HepG2 (cell line): ENCODE measurements at regions not wholly inside any gene's neighbourhood (a gene's known extent, or its start where the extent isn't known, plus 50 kb on each side); places are given as distances from the start of the nearest gene placed in this dataset.

Source experiments
- ATAC-seq: fragments of 200-7000 bp; cut with Tn5 transposase; 3 replicates; pipeline ENCODE4 v1.9.1; 2020; ENCODE audit warnings: mild to moderate bottlenecking, moderate library complexity
- BruUV-seq: library from RNA; stranded (reverse); fragments of 400-500 nt; replicated peaks from 2 replicates; lab custom pipeline; 2021; lab: Mats Ljungman, UMichigan
- CTCF ChIA-PET: fragments of 300-600 bp; formaldehyde crosslinking; extraction: SDS; loops from one replicate; lab custom pipeline; 2021; ENCODE audit warnings: low total read pairs, inconsistent platforms, low intra/inter-chr PET ratio; lab: Yijun Ruan, JAX
- POLR2A ChIA-PET: fragments of 350-600 bp; sonication (Branson Sonifier 250); formaldehyde crosslinking; loops from one replicate; lab custom pipeline; 2020; ENCODE audit warnings: antibody characterized with exemption, inconsistent platforms; lab: Yijun Ruan, JAX
- DNase-seq: peaks from one replicate; pipeline ENCODE4 v3.0.0-alpha.2; 2015; ENCODE audit warnings: low spot score
- FAIRE-seq: peaks from 3 replicates; lab custom pipeline; 2011; peaks lifted over from hg19 to GRCh38; lab: Jason Lieb, UNC
- H2AFZ ChIP-seq: one replicate; pipeline ENCODE4 v1.6.1; 2011; ENCODE audit warnings: low read length, inconsistent platforms
- H3K27ac ChIP-seq: fragments of 300-600 bp; 3 replicates; pipeline ENCODE4 v1.8.0; 2011; ENCODE audit warnings: mixed run types, mild to moderate bottlenecking, mixed read lengths, low read length, inconsistent platforms; ENCODE audit not compliant: insufficient read depth; ENCODE audit errors: extremely low read length
- H3K27me3 ChIP-seq, 2 experiments: fragments of 200-600 bp in 1 of 2; 2 replicates in 1 of 2; 3 replicates in 1 of 2; pipeline versions ENCODE4 v1.6.0 to v1.8.0; 2011; ENCODE audit warnings: low read length in 2 of 2, mild to moderate bottlenecking in 2 of 2, moderate library complexity in 2 of 2, inconsistent platforms in 1 of 2; ENCODE audit not compliant: insufficient read depth in 2 of 2, control insufficient read depth in 1 of 2
- H3K36me3 ChIP-seq, 2 experiments: fragments of 200-600 bp in 1 of 2; replicated peaks in 1 of 2; 2 replicates in 1 of 2; 3 replicates in 1 of 2; pipeline versions ENCODE4 v1.5.1 to v1.8.0; 2011; ENCODE audit warnings: low read length in 2 of 2, inconsistent platforms in 1 of 2; ENCODE audit not compliant: insufficient read depth in 2 of 2, control insufficient read depth in 1 of 2
- H3K4me1 ChIP-seq: 2 replicates; pipeline ENCODE4 v1.5.1; 2012; ENCODE audit warnings: low read length, inconsistent platforms; ENCODE audit not compliant: insufficient read depth
- H3K4me2 ChIP-seq: 2 replicates; pipeline ENCODE4 v1.6.0; 2011; ENCODE audit warnings: low read depth, low read length, inconsistent platforms
- H3K4me3 ChIP-seq, 3 experiments: fragments of 200-600 bp in 1 of 3; sonication (generic), shearing (Covaris generic) in 1 of 3; replicated peaks in 1 of 3; 2 replicates each; pipeline ENCODE4 v1.5.1; 2011 to 2016; ENCODE audit warnings: low read length in 3 of 3, inconsistent platforms in 2 of 3, low read depth in 2 of 3, mild to moderate bottlenecking in 2 of 3, control low read depth in 1 of 3, mixed read lengths in 1 of 3; ENCODE audit not compliant: insufficient read depth in 1 of 3
- H3K79me2 ChIP-seq: one replicate; pipeline ENCODE4 v1.6.1; 2011; ENCODE audit warnings: low read length, inconsistent platforms; ENCODE audit not compliant: insufficient read depth
- H3K9ac ChIP-seq: 2 replicates; pipeline ENCODE4 v1.6.0; 2011; ENCODE audit warnings: mild to moderate bottlenecking, low read depth, low read length, inconsistent platforms; ENCODE audit not compliant: insufficient read depth
- H3K9me3 ChIP-seq: 2 replicates; pipeline ENCODE4 v1.5.1; 2012; ENCODE audit warnings: mild to moderate bottlenecking, low read length
- H4K20me1 ChIP-seq: 2 replicates; pipeline ENCODE4 v1.6.0; 2011; ENCODE audit warnings: inconsistent platforms, mild to moderate bottlenecking, low read length, moderate library complexity; ENCODE audit not compliant: insufficient read depth
- ATF3 ChIP-seq: sonication (generic); formaldehyde crosslinking; IDR thresholded peaks from 2 replicates; pipeline ENCODE4 v1.4.0; 2020; ENCODE audit warnings: missing genetic modification reagents
- CAMTA2 ChIP-seq: sonication (generic); formaldehyde crosslinking; IDR thresholded peaks from 2 replicates; pipeline ENCODE4 v1.4.0; 2020; ENCODE audit warnings: mild to moderate bottlenecking, missing genetic modification reagents, borderline replicate concordance
- CHD2 ChIP-seq: IDR thresholded peaks from 2 replicates; pipeline ENCODE4 v1.6.1; 2011; ENCODE audit warnings: low read depth, low read length, improper control_type of control experiment
- EHMT2 ChIP-seq: fragments of 200-600 bp; sonication (generic); IDR thresholded peaks from 2 replicates; pipeline ENCODE4 v1.7.0; 2017; ENCODE audit warnings: antibody characterized with exemption, low read depth, low read length, borderline replicate concordance
- FOXK1 ChIP-seq: sonication (generic); formaldehyde crosslinking; IDR thresholded peaks from 2 replicates; pipeline ENCODE4 v1.4.0; 2020; ENCODE audit warnings: low read depth, missing genetic modification reagents, borderline replicate concordance
- HNRNPLL ChIP-seq: fragments of 200-400 bp; formaldehyde crosslinking; IDR thresholded peaks from 2 replicates; pipeline ENCODE4 v1.6.1; 2017; ENCODE audit warnings: mild to moderate bottlenecking, low read depth, low read length; ENCODE audit not compliant: poor library complexity, severe bottlenecking
- POLR2AphosphoS2 ChIP-seq: IDR thresholded peaks from 2 replicates; pipeline ENCODE4 v1.6.1; 2011; ENCODE audit warnings: low read depth, low read length, improper control_type of control experiment
- SIN3A ChIP-seq: IDR thresholded peaks from 2 replicates; pipeline ENCODE4 v1.6.1; 2011; ENCODE audit warnings: low read depth, mild to moderate bottlenecking, control low read depth, low read length, borderline replicate concordance
- ZNF282 ChIP-seq: fragments of 450-650 bp; IDR thresholded peaks from 2 replicates; pipeline ENCODE4 v1.6.1; 2018; ENCODE audit not compliant: partially characterized antibody
- ZNF407 ChIP-seq: sonication (generic); formaldehyde crosslinking; IDR thresholded peaks from one replicate; pipeline ENCODE4 v1.5.1; 2020; ENCODE audit warnings: mild to moderate bottlenecking, missing genetic modification reagents; ENCODE audit errors: not compliant biosample characterization
- ZNF777 ChIP-seq: sonication (generic); formaldehyde crosslinking; IDR thresholded peaks from 2 replicates; pipeline ENCODE4 v1.4.0; 2020; ENCODE audit warnings: missing genetic modification reagents
- WGBS: methylation state at CpG from one replicate; pipeline ENCODE4 v1.1.6; 2017; ENCODE audit warnings: low lambda C conversion rate; 5-methylcytosine and 5-hydroxymethylcytosine counted together
- in situ Hi-C: cut with HindIII; loops from 2 replicates; pipeline ENCODE4 v1.10.0; 2017; ENCODE audit warnings: low pct_unique_long_range_greater_than_20kb; ENCODE audit not compliant: extremely low pct_ligation_motif_present
- intact Hi-C: fragments of 100-400 bp; cut with micrococcal nuclease; formaldehyde crosslinking; loops from one replicate; pipeline ENCODE4 v1.10.0; 2022; ENCODE audit not compliant: unreplicated experiment

DNA sequence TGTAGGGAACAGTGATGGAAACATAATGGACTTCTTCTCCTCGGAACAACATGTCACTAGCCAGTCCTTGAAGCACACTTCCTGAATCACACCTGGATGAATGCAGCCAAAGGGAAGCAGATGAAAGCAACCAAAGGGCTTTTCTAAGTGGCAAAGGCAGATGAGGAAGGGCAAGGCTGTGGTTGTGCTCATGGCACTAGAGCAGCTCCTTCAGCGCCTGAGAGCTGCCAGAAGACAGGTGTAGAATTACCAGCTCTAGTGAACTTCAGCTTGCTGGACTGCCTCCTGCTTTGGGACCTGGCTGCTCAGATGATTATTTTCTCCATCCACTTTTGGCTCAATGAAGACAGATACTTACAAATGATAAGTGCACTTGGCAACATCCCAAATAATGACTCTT is 1372.1 kb upstream of the SEL1L start:
- H3K27me3 ChIP-seq: no peaks in the 10 kb centered on the region
- POLR2A ChIA-PET: no interaction called here
- DNase-seq: no peak
- intact Hi-C loops: loop anchor here (5.0 kb wide), 1 partner anchor 947 kb away; no protein-coding TSS in a partner anchor
- TF ChIP-seq FOXK1 (CRISPR knock-in tag) (no peak), ZNF407 (CRISPR knock-in tag) (no peak), ZNF282 (no peak), CAMTA2 (no peak), ATF3 (CRISPR knock-in tag) (no peak), EHMT2 (no peak), SIN3A (no peak), POLR2AphosphoS2 (no peak), ZNF777 (CRISPR knock-in tag) (no peak), CHD2 (no peak), HNRNPLL (no peak)
- H3K9ac ChIP-seq: no peak overlapping the region
- H2AFZ ChIP-seq: no peak overlapping the region
- no peaks in the 10 kb centered on the region for H3K4me1 ChIP-seq
- H4K20me1 ChIP-seq: no peaks in the 10 kb centered on the region
- no peak for FAIRE-seq
- CTCF ChIA-PET: no interaction called here
- peaks cover 95% of the 10 kb centered on the region for H3K9me3 ChIP-seq
- 0% methylated on average over 2 of the region's 2 CpGs for WGBS
- H3K36me3 ChIP-seq: no peaks in the 10 kb centered on the region
- no peak overlapping the region for H3K4me3 ChIP-seq
- ATAC-seq: no peak
- no peaks in the 10 kb centered on the region for H3K79me2 ChIP-seq
- in situ Hi-C loops: no loop called here
- no peak overlapping the region for H3K4me2 ChIP-seq
- H3K27ac ChIP-seq: no peak overlapping the region
- no TSS peak for BruUV-seq
